ENCODE measurements at regions not wholly inside any gene's neighbourhood (a gene's known extent, or its start where the extent isn't known, plus 50 kb on each side); places are given as distances from the start of the nearest gene placed in this dataset.

- no peak for ATAC-seq (ENCODE audit: insufficient number of reproducible peaks, low FRiP score, low read depth)
- Histone ChIP-seq H3K9me3 (no peaks in the 10 kb centered on the region), H3K4me3 (no peak overlapping the region), H3K36me3 (no peaks in the 10 kb centered on the region), H3K4me1 (ENCODE audit: control insufficient read depth in 1 of 2, low read depth in 2 of 2) (no peaks in the 10 kb centered on the region), H3K27me3 (replicated peaks; ENCODE audit: insufficient read depth) (no peaks in the 10 kb centered on the region), H3K27ac (no peak overlapping the region)
- DNase-seq (ENCODE audit: low spot score), result no peak
- TF ChIP-seq, protein P1, sequence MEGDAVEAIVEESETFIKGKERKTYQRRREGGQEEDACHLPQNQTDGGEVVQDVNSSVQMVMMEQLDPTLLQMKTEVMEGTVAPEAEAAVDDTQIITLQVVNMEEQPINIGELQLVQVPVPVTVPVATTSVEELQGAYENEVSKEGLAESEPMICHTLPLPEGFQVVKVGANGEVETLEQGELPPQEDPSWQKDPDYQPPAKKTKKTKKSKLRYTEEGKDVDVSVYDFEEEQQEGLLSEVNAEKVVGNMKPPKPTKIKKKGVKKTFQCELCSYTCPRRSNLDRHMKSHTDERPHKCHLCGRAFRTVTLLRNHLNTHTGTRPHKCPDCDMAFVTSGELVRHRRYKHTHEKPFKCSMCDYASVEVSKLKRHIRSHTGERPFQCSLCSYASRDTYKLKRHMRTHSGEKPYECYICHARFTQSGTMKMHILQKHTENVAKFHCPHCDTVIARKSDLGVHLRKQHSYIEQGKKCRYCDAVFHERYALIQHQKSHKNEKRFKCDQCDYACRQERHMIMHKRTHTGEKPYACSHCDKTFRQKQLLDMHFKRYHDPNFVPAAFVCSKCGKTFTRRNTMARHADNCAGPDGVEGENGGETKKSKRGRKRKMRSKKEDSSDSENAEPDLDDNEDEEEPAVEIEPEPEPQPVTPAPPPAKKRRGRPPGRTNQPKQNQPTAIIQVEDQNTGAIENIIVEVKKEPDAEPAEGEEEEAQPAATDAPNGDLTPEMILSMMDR (IDR thresholded peaks at IDR 0.05), result no peak
These were observed 1060.2 kb downstream of the CDH11 start for GRCh38 chr16:64061621-64062020.

DNA sequence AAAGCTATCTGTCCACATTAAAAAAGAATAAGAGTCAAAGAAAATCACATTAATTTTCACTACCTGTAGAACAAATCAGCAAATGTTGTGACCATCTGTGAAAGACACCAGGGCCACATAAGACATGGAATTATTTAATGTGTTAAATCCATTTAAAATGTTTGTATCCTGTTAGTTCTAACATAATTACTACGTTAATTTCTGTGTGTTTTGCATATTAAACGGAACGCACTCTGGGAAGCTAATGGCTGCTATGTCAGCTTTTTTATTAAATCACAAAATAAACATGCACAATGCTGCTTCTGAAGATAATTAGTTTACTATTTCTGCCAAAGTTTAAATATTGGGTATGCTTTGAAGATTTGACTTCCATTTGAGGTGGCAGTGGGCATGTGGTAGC, 1061.2 kb downstream of the CDH11 start:
- no peak for DNase-seq (ENCODE audit: low spot score)
- no peaks in the 10 kb centered on the region for H3K27me3 ChIP-seq (replicated peaks; ENCODE audit: insufficient read depth)
- TF ChIP-seq, protein P1 (IDR thresholded peaks at IDR 0.05), result no peak
- no peaks in the 10 kb centered on the region for H3K36me3 ChIP-seq
- no peaks in the 10 kb centered on the region for H3K9me3 ChIP-seq
- ATAC-seq (ENCODE audit: insufficient number of reproducible peaks, low FRiP score, low read depth), result no peak
- H3K4me3 ChIP-seq, result no peak overlapping the region
- no peak overlapping the region for H3K27ac ChIP-seq
- H3K4me1 ChIP-seq (ENCODE audit: control insufficient read depth in 1 of 2, low read depth in 2 of 2), result no peaks in the 10 kb centered on the region

GRCh38 chr16:64058685-64059084, 1063.2 kb downstream of the CDH11 start:
- no peak overlapping the region for H3K27ac ChIP-seq
- no peaks in the 10 kb centered on the region for H3K27me3 ChIP-seq (replicated peaks; ENCODE audit: insufficient read depth)
- ATAC-seq (ENCODE audit: insufficient number of reproducible peaks, low FRiP score, low read depth) (no peak), DNase-seq (ENCODE audit: low spot score) (no peak)
- H3K4me3 ChIP-seq, result no peak overlapping the region
- H3K36me3 ChIP-seq, result no peaks in the 10 kb centered on the region
- no peaks in the 10 kb centered on the region for H3K9me3 ChIP-seq
- no peaks in the 10 kb centered on the region for H3K4me1 ChIP-seq (ENCODE audit: control insufficient read depth in 1 of 2, low read depth in 2 of 2)
- TF ChIP-seq, protein P1 (IDR thresholded peaks at IDR 0.05), result no peak

- Histone ChIP-seq H3K27ac (no peak overlapping the region), H3K4me3 (no peak overlapping the region), H3K9me3 (no peaks in the 10 kb centered on the region), H3K27me3 (replicated peaks; ENCODE audit: insufficient read depth) (no peaks in the 10 kb centered on the region), H3K4me1 (ENCODE audit: control insufficient read depth in 1 of 2, low read depth in 2 of 2) (no peaks in the 10 kb centered on the region), H3K36me3 (no peaks in the 10 kb centered on the region)
- ATAC-seq (ENCODE audit: insufficient number of reproducible peaks, low FRiP score, low read depth), result no peak
- TF ChIP-seq, protein P1 (IDR thresholded peaks at IDR 0.05), result no peak
- no peak for DNase-seq (ENCODE audit: low spot score)
These were observed 1070.0 kb downstream of the CDH11 start for GRCh38 chr16:64051824-64052223.

DNA sequence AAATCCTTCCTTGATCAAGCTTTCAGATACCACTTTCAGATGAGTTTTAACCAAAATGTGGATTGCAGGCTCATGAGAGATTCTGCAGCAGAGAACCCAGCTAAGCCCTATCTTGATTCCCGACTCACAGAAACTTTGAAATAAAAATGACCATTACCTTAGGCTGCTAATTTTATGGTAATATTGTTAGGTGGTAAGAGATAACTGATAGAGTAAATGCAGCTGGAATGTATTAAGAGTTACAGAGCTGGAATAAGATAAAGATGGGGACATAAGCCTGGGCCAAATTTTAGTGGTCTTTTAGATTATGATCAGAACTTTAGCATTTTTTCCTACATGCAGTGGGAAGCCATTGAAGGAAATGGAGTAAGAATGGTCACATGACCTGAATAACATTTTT, 1074.0 kb downstream of the CDH11 start:
- TF ChIP-seq, protein P1 (IDR thresholded peaks at IDR 0.05), result no peak
- no peaks in the 10 kb centered on the region for H3K36me3 ChIP-seq
- no peaks in the 10 kb centered on the region for H3K27me3 ChIP-seq (replicated peaks; ENCODE audit: insufficient read depth)
- ATAC-seq (ENCODE audit: insufficient number of reproducible peaks, low FRiP score, low read depth), result no peak
- H3K27ac ChIP-seq, result no peak overlapping the region
- H3K4me1 ChIP-seq (ENCODE audit: control insufficient read depth in 1 of 2, low read depth in 2 of 2), result no peaks in the 10 kb centered on the region
- no peak for DNase-seq (ENCODE audit: low spot score)
- H3K9me3 ChIP-seq, result no peaks in the 10 kb centered on the region
- H3K4me3 ChIP-seq, result no peak overlapping the region
